Suprapubic skin (tissue), 4 donors: ENCODE measurements at regions not wholly inside any gene's neighbourhood (a gene's known extent, or its start where the extent isn't known, plus 50 kb on each side); places are given as distances from the start of the nearest gene placed in this dataset.

Source experiments
- CTCF ChIP-seq, 2 donors: fragments of 200-600 bp in 1 of 2; fragments of 450-650 bp in 1 of 2; sonication (generic) in 1 of 2; IDR thresholded peaks; one replicate each; pipeline ENCODE4 v1.5.1; 2016 to 2019; ENCODE audit warnings: antibody characterized with exemption in 2 of 2, mild to moderate bottlenecking in 1 of 2, moderate library complexity in 1 of 2
- POLR2A ChIP-seq, 2 donors: fragments of 450-650 bp; IDR thresholded peaks; one replicate each; pipeline ENCODE4 v1.6.1; 2017; ENCODE audit warnings: antibody characterized with exemption in 2 of 2, mild to moderate bottlenecking in 2 of 2, moderate library complexity in 2 of 2
- POLR2AphosphoS5 ChIP-seq, 3 donors: sonication (generic); formaldehyde crosslinking; IDR thresholded peaks; one replicate each; pipeline ENCODE4 v1.6.1; 2017; ENCODE audit warnings: antibody characterized with exemption in 3 of 3

- TF ChIP-seq CTCF (IDR thresholded peaks at IDR 0.05), result no peak
- TF ChIP-seq POLR2A (IDR thresholded peaks at IDR 0.05), result no peak
- no peak for TF ChIP-seq POLR2AphosphoS5 (IDR thresholded peaks at IDR 0.05)
Measured at GRCh38 chr15:25173241-25174028, 218.6 kb downstream of the SNRPN start.
